ENCODE measurements at regions not wholly inside any gene's neighbourhood (a gene's known extent, or its start where the extent isn't known, plus 50 kb on each side); places are given as distances from the start of the nearest gene placed in this dataset.

DNA sequence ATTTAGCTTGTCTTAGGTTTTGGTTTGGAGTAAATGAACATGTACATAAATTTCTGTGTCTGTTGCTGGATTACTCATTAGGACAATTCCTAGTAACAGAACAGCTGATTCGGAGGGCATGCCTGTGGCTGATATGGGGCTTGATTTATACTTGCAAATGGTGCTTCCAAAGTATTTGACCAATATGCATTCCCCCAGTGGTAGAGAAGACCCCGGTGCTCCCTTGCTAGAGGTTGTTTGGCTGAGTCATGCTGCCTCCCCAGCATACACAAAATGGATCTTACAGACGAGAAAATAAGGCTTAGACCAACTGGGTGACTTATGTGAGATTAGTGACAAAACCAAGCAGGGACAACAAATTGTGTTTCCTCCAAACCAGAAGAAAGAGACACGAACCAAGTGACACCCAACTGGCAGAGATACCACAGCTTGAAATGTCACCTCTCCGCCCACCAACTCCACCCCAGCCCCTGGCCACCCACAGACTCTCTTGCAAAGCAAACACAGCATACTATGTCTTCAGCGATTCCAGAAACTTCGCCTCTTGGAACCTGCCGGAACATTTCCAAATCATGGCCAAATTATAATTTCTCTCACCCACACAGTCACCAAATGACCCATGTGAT lies 75.9 kb upstream of the ETS2 start:
- TF ChIP-seq, protein P1, sequence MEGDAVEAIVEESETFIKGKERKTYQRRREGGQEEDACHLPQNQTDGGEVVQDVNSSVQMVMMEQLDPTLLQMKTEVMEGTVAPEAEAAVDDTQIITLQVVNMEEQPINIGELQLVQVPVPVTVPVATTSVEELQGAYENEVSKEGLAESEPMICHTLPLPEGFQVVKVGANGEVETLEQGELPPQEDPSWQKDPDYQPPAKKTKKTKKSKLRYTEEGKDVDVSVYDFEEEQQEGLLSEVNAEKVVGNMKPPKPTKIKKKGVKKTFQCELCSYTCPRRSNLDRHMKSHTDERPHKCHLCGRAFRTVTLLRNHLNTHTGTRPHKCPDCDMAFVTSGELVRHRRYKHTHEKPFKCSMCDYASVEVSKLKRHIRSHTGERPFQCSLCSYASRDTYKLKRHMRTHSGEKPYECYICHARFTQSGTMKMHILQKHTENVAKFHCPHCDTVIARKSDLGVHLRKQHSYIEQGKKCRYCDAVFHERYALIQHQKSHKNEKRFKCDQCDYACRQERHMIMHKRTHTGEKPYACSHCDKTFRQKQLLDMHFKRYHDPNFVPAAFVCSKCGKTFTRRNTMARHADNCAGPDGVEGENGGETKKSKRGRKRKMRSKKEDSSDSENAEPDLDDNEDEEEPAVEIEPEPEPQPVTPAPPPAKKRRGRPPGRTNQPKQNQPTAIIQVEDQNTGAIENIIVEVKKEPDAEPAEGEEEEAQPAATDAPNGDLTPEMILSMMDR (IDR thresholded peaks at IDR 0.05; ENCODE audit: borderline replicate concordance, insufficient read depth, low read depth, low read length): no peak
- no peak overlapping the region for H3K4me3 ChIP-seq (ENCODE audit: low read depth, low read length)

DNA sequence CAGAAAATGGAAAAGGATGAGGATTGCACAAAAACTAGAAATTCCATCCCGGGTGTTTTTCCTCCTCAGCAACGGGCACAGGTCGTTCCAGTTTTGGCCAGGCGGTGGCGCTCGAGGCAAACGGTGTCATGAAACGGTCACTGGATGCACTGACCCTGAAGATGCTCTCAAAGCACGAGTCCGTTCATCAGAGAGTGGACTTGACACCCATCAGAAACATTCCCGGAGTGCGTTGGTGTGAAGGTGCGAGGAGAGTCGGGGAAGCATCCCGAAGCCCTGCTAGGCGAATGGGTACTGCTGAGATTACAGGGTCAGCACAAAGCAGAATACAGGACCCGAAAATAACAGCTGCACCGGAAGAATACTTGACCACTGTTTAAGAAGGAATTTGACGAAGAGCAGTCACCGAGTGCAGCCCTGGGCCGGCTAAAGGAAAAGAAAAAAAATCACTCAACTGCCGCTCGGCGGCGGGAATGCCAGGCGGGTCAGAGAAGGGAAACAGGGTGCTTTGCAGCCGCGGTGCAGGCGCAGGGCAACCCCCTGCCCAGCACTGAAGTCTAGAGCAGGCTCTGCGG lies 71.7 kb upstream of the ETS2 start:
- H3K4me3 ChIP-seq (ENCODE audit: low read depth, low read length): no peak overlapping the region
- TF ChIP-seq, protein P1 (IDR thresholded peaks at IDR 0.05; ENCODE audit: borderline replicate concordance, insufficient read depth, low read depth, low read length): peak; percentile 89

GRCh38 chr21:38734646-38735365 lies 70.9 kb upstream of the ETS2 start:
- TF ChIP-seq, protein P1 (IDR thresholded peaks at IDR 0.05; ENCODE audit: borderline replicate concordance, insufficient read depth, low read depth, low read length): no peak
- no peak overlapping the region for H3K4me3 ChIP-seq (ENCODE audit: low read depth, low read length)

GRCh38 chr21:38735626-38736206 lies 70.0 kb upstream of the ETS2 start:
- TF ChIP-seq, protein P1 (IDR thresholded peaks at IDR 0.05; ENCODE audit: borderline replicate concordance, insufficient read depth, low read depth, low read length): no peak
- no peak overlapping the region for H3K4me3 ChIP-seq (ENCODE audit: low read depth, low read length)

- TF ChIP-seq, protein P1 (IDR thresholded peaks at IDR 0.05; ENCODE audit: borderline replicate concordance, insufficient read depth, low read depth, low read length): no peak
- H3K4me3 ChIP-seq (ENCODE audit: low read depth, low read length): no peak overlapping the region
Measured at GRCh38 chr21:38740090-38740489, 65.6 kb upstream of the ETS2 start.

DNA sequence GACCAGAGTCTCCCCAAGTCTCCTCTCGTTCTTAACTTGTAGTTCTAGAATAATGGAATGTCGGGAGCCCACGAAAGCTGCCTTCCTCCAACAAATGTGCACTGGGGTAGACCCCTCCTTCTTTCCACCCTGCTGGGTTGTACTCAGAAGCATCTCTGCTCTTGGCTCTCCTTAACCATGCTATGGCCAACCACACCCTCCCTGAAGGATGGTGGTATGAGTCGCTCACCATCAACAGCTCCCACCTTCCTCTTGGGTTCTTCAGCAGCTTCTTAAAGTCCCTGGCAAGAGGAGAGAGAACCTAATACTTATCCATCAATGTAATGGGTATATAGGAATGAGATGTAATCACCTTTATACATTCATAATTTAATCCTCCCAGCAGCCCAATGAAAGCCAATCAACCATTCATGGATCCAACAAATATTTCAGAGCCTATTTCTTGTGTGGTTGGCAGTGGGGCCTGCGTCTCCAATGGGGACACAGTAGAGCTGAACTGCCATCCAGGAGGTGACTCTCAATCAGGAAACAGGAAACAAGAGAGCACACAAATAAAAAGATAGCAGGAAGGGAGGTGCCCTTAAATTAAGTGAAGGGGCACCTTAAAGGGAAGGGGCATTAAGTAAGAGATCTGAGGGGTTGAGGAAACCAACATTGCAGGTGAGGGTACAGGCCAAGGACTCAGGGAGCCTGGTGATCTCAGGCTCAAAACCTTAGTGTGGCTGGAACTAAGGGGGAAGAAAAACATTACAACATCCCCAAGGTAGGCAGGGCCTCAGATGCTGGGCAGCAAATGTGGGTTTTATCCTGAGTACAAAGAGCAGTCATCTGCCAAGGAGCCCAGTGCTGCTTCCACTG lies 64.4 kb upstream of the ETS2 start:
- H3K4me3 ChIP-seq (ENCODE audit: low read depth, low read length): no peak overlapping the region
- TF ChIP-seq, protein P1 (IDR thresholded peaks at IDR 0.05; ENCODE audit: borderline replicate concordance, insufficient read depth, low read depth, low read length): no peak
